NCI-H1417 (cell line): ENCODE measurements at regions not wholly inside any gene's neighbourhood (a gene's known extent, or its start where the extent isn't known, plus 50 kb on each side); places are given as distances from the start of the nearest gene placed in this dataset.
A peak's percentile ranks its signal among the peaks of the same experiment; 100 is the strongest.

Source experiments
- DNase-seq, 3 experiments: peaks; one replicate each; lab custom pipeline; 2025; lab: John Stamatoyannopoulos, UW

DNA sequence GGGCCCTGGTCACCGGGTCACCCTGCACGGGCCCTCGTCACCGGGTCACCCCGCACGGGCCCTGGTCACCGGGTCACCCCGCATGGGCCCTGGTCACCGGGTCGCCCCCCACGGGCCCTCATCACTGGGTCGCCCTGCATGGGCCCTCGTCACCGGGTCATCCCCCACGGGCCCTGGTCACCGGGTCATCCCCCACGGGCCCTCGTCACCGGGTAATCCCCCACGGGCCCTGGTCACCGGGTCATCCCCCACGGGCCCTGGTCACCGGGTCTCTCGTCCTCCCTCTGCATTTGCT, 77.6 kb downstream of the RIPK4 start:
- no peak for DNase-seq

DNA sequence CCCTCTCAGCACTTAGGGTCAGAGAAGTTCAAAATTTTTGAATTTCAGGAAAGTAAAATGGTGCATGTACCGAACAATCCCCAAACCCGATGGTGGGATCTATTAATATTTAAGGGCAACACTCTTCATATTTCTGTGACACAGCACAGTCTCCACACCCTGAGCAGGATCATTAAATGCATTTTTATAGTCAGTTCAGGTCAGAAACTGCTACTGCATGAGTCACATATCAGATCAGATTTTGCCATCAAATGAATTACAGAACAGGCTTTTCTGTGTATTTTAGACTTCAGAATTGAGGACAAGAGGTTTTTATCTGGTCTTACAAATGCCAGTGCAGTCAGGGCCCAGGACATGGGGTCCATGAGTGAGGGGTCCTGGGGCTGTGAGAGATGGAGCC, 79.2 kb downstream of the RIPK4 start:
- DNase-seq, result no peak

DNA sequence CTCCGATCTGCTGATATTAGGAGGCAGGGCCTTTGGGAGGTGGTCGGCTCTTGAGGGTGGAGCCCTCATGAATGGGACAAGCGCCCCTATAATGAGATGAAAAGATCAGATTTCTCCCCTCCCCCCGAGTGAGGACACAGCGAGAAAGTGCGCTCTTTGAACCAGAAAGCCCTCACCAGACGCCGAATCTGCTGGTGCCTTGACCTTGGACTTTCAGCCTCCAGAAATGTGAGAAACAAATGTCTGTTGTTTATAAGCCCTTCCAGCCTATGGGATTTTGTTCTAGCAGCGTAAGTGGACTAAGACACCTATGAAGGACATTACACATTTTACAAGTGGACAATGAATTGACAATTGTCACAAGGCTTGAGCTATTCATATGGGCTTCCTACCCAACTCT, 80.2 kb downstream of the RIPK4 start:
- no peak for DNase-seq

GRCh38 chr21:41685511-41686149, 81.2 kb downstream of the RIPK4 start:
- no peak for DNase-seq

DNA sequence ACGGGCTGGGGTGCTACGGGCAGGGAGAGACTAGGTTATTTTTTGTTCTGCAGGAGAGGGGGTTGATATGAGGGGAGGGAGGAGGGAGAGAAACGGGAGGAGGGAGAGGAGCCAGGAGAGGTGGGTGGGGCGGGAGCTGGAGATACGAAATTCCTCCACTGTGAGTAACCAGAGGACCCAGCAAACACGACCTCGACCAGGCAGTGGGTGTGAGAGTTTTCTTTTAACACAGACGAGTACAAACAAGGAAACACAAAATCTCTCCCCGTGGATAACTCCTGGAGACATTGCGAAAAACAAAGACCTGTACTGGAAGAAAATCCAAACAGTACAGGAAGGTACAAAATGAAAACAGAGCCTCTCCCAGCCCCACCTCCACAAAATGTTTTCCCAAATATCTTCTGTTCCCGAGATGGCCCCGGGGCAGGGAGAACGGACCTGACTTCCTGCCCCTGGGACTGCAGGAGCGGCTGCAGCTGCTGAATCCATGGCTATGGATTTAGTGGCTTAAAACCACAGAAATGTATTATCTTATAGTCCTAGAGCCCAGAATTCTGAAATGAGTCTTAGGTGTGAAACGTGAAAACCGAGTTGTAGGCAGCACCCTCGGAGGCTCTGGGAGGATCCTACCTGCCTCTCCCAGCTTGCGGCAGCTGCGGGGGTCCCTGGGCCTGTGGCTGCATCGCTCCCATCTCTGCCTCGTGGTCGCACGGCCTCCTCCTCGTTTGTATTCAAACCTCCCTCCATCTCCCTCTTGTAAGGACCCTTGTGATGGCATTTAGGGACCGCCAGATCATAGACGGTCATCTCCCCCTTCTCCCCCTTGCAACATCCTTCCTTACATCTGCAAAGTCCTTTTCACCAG, 82.2 kb downstream of the RIPK4 start:
- no peak for DNase-seq

- DNase-seq, result no peak
These were observed 83.0 kb downstream of the RIPK4 start for GRCh38 chr21:41683815-41684214.

GRCh38 chr21:41682719-41683179, 84.1 kb downstream of the RIPK4 start:
- DNase-seq, result no peak

DNA sequence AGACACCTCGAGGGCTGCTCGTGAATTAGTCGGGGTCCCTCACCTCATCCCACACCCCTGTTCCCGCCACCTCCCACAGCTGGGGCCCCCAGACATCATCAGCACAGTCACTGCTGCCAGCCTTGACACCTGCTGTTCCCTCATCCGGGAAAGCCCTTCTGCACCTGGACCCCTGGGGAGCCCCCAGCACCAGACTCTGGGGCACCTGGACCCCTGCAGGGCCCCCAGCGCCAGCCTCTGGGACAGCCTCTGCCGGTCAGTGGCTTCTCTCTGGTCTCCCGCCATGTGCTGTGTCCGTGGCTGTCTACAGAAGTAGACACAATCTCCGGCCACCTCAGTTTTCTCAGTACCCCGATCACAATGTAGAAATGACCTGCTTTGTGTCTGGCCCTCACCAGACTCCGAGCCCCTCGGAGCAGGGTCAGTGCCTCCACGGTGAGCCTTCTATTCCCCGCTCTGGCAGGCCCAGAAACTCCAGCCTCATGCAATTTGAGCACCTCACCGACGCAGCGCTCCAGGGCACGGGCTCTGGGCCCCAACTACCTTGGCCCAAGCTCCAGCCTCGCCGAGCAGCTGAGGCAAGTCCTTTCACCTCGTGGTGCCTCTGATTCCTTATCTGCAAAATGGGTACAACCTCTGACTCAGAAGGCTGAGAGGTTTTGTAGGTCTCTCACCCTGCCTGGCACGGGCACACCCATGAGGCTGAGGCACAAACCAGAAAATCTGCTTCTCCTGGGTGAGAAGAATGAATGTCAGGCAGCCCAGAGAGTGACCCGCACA, 84.7 kb downstream of the RIPK4 start:
- no peak for DNase-seq

- no peak for DNase-seq
These were observed 85.5 kb downstream of the RIPK4 start for GRCh38 chr21:41681348-41681801.

GRCh38 chr21:41680444-41681347, 86.2 kb downstream of the RIPK4 start:
- peak in 2 of 3 experiments; percentile 8 to 26 for DNase-seq

- peak; percentile 75 to 90 (median 84) for DNase-seq
These were observed 87.9 kb downstream of the RIPK4 start for GRCh38 chr21:41678924-41679318.

- DNase-seq, result peak; percentile 54 to 82 (median 54)
These were observed 88.6 kb downstream of the RIPK4 start for GRCh38 chr21:41678016-41678923.

- peak in 2 of 3 experiments; percentile 31 to 55 for DNase-seq
These were observed 89.2 kb downstream of the RIPK4 start for GRCh38 chr21:41677671-41678015.

DNA sequence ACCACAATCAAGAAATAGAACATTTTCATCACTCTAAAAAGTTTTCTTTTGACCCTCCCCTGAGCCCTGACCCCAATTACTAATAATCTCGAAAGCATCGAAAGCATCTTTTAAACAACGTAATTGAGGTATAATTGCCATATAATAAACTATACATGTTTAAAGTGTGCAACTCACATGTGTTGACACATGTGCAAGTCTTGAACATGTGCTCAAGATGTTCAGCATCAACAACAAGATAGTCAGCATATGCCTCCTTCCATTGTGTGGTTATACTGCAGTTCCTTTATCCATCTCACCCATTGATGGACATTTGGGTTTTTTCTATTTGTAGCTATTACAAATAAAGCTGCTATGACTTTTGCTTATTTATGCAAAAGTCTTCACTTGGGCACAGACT, 90.7 kb downstream of the RIPK4 start:
- no peak for DNase-seq

DNA sequence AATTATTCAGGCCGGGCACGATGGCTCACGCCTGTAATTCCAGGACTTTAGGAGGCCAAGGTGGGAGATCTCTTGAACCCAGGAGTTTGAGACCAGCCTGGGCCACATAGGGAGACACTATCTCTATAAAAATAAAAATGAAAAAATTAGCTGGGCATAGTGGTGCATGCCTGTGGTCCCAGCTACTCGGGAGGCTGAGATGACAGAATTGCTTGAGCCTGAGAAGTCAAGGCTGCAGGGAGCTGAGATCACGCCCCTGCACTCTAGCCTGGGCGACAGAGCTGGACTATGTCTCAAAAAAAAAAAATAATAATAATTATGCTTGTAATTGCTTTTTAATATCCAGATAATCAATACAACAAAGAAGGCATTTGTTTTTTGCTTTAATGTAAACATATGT, 91.3 kb downstream of the RIPK4 start:
- no peak for DNase-seq

DNA sequence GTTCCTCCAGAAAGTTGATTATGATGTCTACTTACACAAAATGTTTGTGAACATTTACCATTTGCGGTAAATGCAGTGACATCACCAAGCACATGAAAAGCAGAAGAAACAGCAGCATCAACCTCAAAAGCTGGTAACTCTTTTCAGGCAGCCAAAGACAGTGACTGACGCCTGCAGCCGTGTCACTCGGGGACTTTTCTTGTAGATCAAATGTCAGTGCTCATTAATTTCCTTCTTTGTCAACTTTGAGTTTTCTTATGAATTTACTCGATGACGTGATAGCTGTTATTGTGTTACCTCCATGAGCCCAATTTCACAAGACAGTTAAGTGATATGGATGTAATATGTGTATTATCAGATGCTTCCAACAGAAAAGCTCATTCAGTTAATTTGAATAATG, 92.5 kb downstream of the RIPK4 start:
- DNase-seq, result no peak

DNA sequence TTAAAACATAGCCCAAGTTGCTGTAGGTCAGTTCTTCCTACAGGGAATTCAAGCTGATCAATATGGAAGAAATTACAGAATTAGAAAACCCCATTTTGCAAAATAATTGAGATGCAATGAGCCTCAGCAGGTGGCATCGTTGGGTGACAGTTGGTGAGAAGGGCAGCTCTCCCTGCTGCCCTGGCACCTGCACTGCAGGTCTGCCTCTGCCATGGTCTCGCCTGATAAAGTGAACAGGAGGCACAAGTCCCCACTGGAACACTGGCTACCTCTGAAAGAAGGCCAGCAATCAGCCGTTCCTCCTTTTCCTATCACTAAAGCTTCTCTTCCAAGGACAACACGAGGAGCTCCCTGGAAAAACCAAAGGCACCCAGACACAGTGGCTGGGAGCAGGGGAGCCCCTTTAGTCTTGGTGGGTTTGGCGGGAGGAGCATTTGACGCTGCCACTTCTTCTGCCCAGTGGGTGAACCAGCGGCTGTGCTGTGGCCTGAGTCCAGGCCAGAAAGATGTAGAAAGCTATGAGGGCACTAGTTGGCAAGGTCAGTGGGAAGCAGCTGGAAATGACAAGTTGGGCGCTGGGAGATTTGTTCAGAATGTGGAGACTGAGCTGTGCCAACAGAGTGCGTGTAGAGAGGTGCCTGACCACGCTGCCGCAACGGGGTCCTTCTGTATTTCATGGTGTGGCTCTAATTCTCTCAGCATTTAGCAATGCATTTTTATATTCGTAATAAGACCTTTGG, 93.1 kb downstream of the RIPK4 start:
- peak in 1 of 3 experiments; percentile 10 for DNase-seq

GRCh38 chr21:41673071-41673470, 93.8 kb downstream of the RIPK4 start:
- no peak for DNase-seq

DNA sequence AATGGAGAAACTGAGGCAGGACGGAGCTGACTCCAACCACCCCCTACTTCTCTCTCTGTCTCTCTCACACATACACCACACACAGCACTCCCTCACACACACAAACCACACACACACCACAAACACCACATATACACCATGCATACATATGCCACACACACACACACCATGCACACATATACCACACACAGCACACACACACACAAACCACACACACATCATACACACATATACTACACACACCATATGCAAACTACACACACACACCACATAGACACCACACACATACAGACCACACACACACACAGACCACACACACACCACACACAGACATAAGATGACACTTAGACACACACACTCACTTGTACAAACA, 94.3 kb downstream of the RIPK4 start:
- DNase-seq, result no peak
